ENCODE measurements at regions not wholly inside any gene's neighbourhood (a gene's known extent, or its start where the extent isn't known, plus 50 kb on each side); places are given as distances from the start of the nearest gene placed in this dataset.

GRCh38 chr1:201589186-201589585 is 50.3 kb downstream of the NAV1 start:
- no peak for DNase-seq

GRCh38 chr1:201590474-201590873 is 51.5 kb downstream of the NAV1 start:
- no peak for DNase-seq

- no peak for DNase-seq
These were observed 52.4 kb downstream of the NAV1 start for GRCh38 chr1:201591348-201591747.

- DNase-seq, result no peak
These were observed 53.1 kb downstream of the NAV1 start for GRCh38 chr1:201591981-201592380.

GRCh38 chr1:201593200-201593921 is 54.4 kb downstream of the NAV1 start:
- DNase-seq, result peak; percentile 99

GRCh38 chr1:201594575-201595245 is 55.8 kb downstream of the NAV1 start:
- DNase-seq, result peak; percentile 44

- DNase-seq, result no peak
These were observed 56.5 kb downstream of the NAV1 start for GRCh38 chr1:201595381-201595780.

- DNase-seq, result no peak
These were observed 57.4 kb downstream of the NAV1 start for GRCh38 chr1:201596101-201596868.

GRCh38 chr1:201597551-201598230 is 58.8 kb downstream of the NAV1 start:
- no peak for DNase-seq

- no peak for DNase-seq
These were observed 59.5 kb downstream of the NAV1 start for GRCh38 chr1:201598396-201598795.

GRCh38 chr1:201598973-201599372 is 60.0 kb downstream of the NAV1 start:
- no peak for DNase-seq

- peak; percentile 79 for DNase-seq
These were observed 60.6 kb downstream of the NAV1 start for GRCh38 chr1:201599548-201599947.

GRCh38 chr1:201602413-201603265 is 63.7 kb downstream of the NAV1 start:
- peak; percentile 97 for DNase-seq

GRCh38 chr1:201603613-201604232 is 64.8 kb downstream of the NAV1 start:
- peak; percentile 73 for DNase-seq

GRCh38 chr1:201605385-201606010 is 66.6 kb downstream of the NAV1 start:
- DNase-seq, result no peak

- no peak for DNase-seq
These were observed 67.2 kb downstream of the NAV1 start for GRCh38 chr1:201606096-201606495.

GRCh38 chr1:201606623-201607022 is 67.7 kb downstream of the NAV1 start:
- no peak for DNase-seq

GRCh38 chr1:201608635-201609395 is 69.9 kb downstream of the NAV1 start:
- no peak for DNase-seq

- DNase-seq, result no peak
These were observed 70.9 kb downstream of the NAV1 start for GRCh38 chr1:201609661-201610318.

GRCh38 chr1:201610858-201611257 is 71.9 kb downstream of the NAV1 start:
- DNase-seq, result no peak

All from fibroblast of skin of scalp (primary cell).